ENCODE measurements at regions not wholly inside any gene's neighbourhood (a gene's known extent, or its start where the extent isn't known, plus 50 kb on each side); places are given as distances from the start of the nearest gene placed in this dataset.

DNA sequence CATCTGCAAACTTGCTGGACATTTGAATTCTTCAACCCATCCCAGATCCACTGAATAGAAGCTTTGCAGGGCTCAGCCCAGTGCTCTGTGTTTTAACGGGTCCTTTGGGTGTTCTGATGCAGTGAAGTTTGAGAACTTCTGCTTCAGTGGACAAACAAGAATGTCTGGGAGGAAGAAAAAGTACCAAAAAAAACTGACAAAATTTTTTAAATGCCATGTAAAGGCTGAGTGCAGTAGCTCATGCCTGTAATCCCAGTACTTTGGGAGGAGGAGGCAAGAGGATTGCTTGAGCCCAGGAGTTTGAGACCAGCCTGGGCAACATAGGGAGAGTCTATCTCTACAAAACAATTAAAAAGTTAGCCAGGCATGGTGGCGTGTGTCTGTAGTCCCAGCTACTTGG is 51.8 kb upstream of the FRMD4A start:
- Histone ChIP-seq H3K27ac (replicated peaks in 1 of 4) (no peak overlapping the region), H3K9me3 (no peaks in the 10 kb centered on the region), H3K4me1 (no peaks in the 10 kb centered on the region), H3K27me3 (no peaks in the 10 kb centered on the region), H3K4me3 (no peak overlapping the region), H3K36me3 (no peaks in the 10 kb centered on the region)
- WGBS: 63% methylated on average over 2 of the region's 2 CpGs
- DNase-seq (ENCODE audit: extremely low spot score): no peak
- intact Hi-C loops (cut with DNase I): no loop called here
- no peak for TF ChIP-seq POLR2AphosphoS5 (IDR thresholded peaks at IDR 0.05)
- TF ChIP-seq, protein P1, sequence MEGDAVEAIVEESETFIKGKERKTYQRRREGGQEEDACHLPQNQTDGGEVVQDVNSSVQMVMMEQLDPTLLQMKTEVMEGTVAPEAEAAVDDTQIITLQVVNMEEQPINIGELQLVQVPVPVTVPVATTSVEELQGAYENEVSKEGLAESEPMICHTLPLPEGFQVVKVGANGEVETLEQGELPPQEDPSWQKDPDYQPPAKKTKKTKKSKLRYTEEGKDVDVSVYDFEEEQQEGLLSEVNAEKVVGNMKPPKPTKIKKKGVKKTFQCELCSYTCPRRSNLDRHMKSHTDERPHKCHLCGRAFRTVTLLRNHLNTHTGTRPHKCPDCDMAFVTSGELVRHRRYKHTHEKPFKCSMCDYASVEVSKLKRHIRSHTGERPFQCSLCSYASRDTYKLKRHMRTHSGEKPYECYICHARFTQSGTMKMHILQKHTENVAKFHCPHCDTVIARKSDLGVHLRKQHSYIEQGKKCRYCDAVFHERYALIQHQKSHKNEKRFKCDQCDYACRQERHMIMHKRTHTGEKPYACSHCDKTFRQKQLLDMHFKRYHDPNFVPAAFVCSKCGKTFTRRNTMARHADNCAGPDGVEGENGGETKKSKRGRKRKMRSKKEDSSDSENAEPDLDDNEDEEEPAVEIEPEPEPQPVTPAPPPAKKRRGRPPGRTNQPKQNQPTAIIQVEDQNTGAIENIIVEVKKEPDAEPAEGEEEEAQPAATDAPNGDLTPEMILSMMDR (IDR thresholded peaks at IDR 0.05): no peak
- no peak for TF ChIP-seq POLR2A (IDR thresholded peaks at IDR 0.05; ENCODE audit: low read depth)
- no peak for TF ChIP-seq EP300 (IDR thresholded peaks at IDR 0.05)

DNA sequence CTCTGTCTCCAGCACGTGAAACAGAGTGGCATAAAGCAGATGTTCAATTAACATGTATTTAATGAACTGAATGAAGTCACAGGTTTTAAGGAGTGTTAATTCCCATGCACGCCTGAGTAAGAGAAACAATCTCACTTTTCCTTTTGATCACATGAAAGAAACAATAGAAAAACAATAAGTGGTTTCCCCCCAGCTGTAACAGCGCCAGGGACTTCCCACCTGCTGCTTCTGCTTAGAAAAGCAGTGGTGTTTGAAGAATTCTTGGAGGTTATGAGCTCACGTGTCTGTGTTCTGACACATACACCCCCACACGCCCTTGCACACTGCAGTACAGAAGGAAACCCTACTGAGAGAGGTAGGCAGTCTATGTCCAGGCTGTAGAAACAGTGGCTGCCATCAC is 51.3 kb upstream of the FRMD4A start:
- no peaks in the 10 kb centered on the region for H3K27me3 ChIP-seq
- no peak overlapping the region for H3K27ac ChIP-seq (replicated peaks in 1 of 4)
- H3K36me3 ChIP-seq: no peaks in the 10 kb centered on the region
- TF ChIP-seq POLR2A (IDR thresholded peaks at IDR 0.05; ENCODE audit: low read depth): no peak
- TF ChIP-seq, protein P1 (IDR thresholded peaks at IDR 0.05): no peak
- 43% methylated on average over 5 of the region's 5 CpGs for WGBS
- no peaks in the 10 kb centered on the region for H3K9me3 ChIP-seq
- no peak for DNase-seq (ENCODE audit: extremely low spot score)
- no peaks in the 10 kb centered on the region for H3K4me1 ChIP-seq
- intact Hi-C loops (cut with DNase I): no loop called here
- H3K4me3 ChIP-seq: no peak overlapping the region

DNA sequence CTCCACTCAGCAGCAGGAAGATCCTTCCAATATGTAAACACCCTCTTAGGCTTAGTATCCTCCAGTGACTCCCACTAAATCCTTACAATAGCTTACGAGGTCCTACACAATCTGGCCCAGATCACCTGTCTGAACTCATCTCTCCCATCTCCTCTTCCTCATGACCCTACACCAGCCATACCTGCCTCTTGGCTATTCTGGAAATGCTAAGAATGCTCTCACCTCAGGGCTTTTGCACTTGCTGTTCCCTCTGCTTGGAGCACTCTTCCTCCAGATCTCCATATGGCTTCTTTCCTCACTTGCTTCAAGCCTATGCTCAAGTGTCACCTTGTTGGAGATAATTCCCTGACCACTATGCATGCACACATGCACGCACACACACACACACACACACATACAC is 50.8 kb upstream of the FRMD4A start:
- no peaks in the 10 kb centered on the region for H3K4me1 ChIP-seq
- H3K36me3 ChIP-seq: no peaks in the 10 kb centered on the region
- no peak for TF ChIP-seq POLR2AphosphoS5 (IDR thresholded peaks at IDR 0.05)
- no peak for TF ChIP-seq EP300 (IDR thresholded peaks at IDR 0.05)
- TF ChIP-seq, protein P1 (IDR thresholded peaks at IDR 0.05): no peak
- no peak for TF ChIP-seq POLR2A (IDR thresholded peaks at IDR 0.05; ENCODE audit: low read depth)
- no peak overlapping the region for H3K27ac ChIP-seq (replicated peaks in 1 of 4)
- DNase-seq (ENCODE audit: extremely low spot score): no peak
- intact Hi-C loops (cut with DNase I): no loop called here
- H3K4me3 ChIP-seq: no peak overlapping the region
- H3K27me3 ChIP-seq: no peaks in the 10 kb centered on the region
- no peaks in the 10 kb centered on the region for H3K9me3 ChIP-seq
- 57% methylated on average over 2 of the region's 2 CpGs for WGBS

DNA sequence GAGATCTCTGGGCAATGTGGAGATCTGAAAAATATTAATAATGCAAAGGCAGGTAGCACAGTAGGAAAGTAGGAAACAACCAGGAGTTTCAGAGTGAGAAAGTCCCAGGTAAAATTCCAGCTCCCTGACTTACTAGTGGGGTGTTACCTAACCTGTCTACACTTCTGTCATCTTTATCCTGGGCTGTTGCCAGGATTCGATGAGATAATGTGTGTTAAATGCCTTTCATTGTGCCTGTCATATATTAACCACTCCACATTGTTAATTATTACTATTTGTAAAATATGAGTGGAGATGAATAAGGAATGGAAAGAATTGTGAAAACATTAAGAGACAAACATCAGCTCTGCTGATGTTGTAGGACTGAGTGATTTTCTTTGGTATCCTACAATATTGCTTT is 50.0 kb upstream of the FRMD4A start:
- DNase-seq (ENCODE audit: extremely low spot score): no peak
- Histone ChIP-seq H3K4me3 (no peak overlapping the region), H3K27ac (replicated peaks in 1 of 4) (no peak overlapping the region), H3K36me3 (no peaks in the 10 kb centered on the region), H3K4me1 (no peaks in the 10 kb centered on the region), H3K9me3 (no peaks in the 10 kb centered on the region), H3K27me3 (no peaks in the 10 kb centered on the region)
- intact Hi-C loops (cut with DNase I): no loop called here
- 45% methylated on average over 1 of the region's 1 CpG for WGBS
- TF ChIP-seq, protein P1 (IDR thresholded peaks at IDR 0.05): no peak
- TF ChIP-seq POLR2A (IDR thresholded peaks at IDR 0.05; ENCODE audit: low read depth): no peak
- TF ChIP-seq EP300 (IDR thresholded peaks at IDR 0.05): no peak
- TF ChIP-seq POLR2AphosphoS5 (IDR thresholded peaks at IDR 0.05): no peak

Small RNA genes lying in the stretch of these regions (small RNA-seq; reads per million reads assigned to genes)
- gene MIR1265 (0 reads per million in 3 donors), gene MIR4293 (0 reads per million in 3 donors)

Measured in esophagus muscularis mucosa (tissue), 4 donors.